OCI-LY3 (cell line): ENCODE measurements at regions not wholly inside any gene's neighbourhood (a gene's known extent, or its start where the extent isn't known, plus 50 kb on each side); places are given as distances from the start of the nearest gene placed in this dataset.

Source experiments
- EZH2phosphoT487 ChIP-seq: fragments of 200-600 bp; shearing (Covaris generic); IDR thresholded peaks from 2 replicates; pipeline ENCODE4 v1.6.1; 2018; ENCODE audit warnings: antibody characterized with exemption, mixed run types, low read depth
- TF ChIP-seq, protein P1 (sequence below): fragments of 200-600, 300-600 bp; sonication (generic); IDR thresholded peaks from 2 replicates; pipeline ENCODE4 v1.5.1; 2014; ENCODE audit warnings: antibody characterized with exemption, low read length, low read depth

DNA sequence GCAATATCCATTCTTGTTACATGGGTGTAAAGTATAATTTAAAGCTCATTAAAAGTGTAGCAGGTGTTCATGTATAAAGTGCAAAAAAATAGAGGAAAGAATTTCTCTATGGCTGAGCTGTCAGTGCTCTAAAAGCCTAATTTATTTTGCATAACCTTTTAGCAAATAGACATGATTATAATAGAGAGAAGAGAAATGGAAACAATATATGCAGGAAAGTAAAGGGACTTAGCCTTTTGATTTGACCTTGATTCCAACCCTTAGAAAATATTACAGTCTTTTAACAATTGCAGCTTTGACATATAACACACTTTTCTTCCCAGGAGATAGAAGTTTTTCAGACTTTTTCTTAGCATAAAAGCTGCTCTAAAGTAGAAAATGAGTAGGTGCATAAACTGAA, 978.3 kb downstream of the PCDH18 start:
- TF ChIP-seq, protein P1, sequence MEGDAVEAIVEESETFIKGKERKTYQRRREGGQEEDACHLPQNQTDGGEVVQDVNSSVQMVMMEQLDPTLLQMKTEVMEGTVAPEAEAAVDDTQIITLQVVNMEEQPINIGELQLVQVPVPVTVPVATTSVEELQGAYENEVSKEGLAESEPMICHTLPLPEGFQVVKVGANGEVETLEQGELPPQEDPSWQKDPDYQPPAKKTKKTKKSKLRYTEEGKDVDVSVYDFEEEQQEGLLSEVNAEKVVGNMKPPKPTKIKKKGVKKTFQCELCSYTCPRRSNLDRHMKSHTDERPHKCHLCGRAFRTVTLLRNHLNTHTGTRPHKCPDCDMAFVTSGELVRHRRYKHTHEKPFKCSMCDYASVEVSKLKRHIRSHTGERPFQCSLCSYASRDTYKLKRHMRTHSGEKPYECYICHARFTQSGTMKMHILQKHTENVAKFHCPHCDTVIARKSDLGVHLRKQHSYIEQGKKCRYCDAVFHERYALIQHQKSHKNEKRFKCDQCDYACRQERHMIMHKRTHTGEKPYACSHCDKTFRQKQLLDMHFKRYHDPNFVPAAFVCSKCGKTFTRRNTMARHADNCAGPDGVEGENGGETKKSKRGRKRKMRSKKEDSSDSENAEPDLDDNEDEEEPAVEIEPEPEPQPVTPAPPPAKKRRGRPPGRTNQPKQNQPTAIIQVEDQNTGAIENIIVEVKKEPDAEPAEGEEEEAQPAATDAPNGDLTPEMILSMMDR: no peak
- TF ChIP-seq EZH2phosphoT487: no peak
